NCI-H1105 (cell line): ENCODE measurements at regions not wholly inside any gene's neighbourhood (a gene's known extent, or its start where the extent isn't known, plus 50 kb on each side); places are given as distances from the start of the nearest gene placed in this dataset.
A peak's percentile ranks its signal among the peaks of the same experiment; 100 is the strongest.
"Not testable (repeated sequence)": the region's sequence is repeated elsewhere in the genome, so short reads cannot be mapped to it uniquely, and the experiment has no call there.

Source experiments
- DNase-seq: peaks from one replicate; lab custom pipeline; 2025; lab: John Stamatoyannopoulos, UW

DNA sequence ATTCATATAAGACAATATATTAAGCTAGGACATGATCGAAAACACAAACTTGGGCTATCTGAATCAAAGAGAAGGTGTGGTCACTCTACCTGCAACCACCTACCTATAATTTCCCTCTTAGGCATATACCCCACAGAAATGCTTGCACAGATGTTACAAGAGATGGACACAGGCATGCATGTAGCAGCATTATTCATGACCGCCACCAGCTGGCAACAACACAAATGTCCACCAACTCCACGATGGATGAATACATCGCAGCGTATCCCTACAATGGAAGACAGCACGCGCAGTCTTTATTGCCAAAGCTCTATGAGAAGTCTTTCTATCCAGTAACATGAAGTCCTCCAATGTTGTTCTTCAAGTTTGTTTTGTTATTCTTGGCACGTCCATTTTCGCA lies 90.8 kb downstream of the ARL4C start:
- no peak for DNase-seq

- no peak for DNase-seq
Measured at GRCh38 chr2:234405462-234405861, 91.4 kb downstream of the ARL4C start.

DNA sequence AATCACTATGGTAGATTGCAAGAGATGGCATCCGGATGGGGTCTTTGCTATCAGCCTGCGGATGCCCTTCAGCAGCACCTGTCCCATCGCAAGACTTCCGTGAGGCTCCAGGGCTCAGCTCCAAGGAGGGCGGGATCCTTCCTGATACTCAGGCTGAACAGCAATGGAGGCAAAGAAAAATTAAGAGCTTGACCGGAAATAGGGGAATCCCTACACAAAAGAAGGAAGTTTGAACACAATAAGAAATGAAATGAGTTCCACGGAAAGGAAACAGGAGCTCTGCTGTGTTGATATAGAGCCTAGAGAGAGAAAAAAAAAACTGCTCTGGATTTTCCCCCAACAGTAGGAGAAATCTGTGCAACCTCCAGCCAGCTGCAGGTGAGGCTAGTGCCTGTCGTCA lies 91.9 kb downstream of the ARL4C start:
- no peak for DNase-seq

GRCh38 chr2:234403751-234404150 lies 93.1 kb downstream of the ARL4C start:
- DNase-seq = no peak

DNA sequence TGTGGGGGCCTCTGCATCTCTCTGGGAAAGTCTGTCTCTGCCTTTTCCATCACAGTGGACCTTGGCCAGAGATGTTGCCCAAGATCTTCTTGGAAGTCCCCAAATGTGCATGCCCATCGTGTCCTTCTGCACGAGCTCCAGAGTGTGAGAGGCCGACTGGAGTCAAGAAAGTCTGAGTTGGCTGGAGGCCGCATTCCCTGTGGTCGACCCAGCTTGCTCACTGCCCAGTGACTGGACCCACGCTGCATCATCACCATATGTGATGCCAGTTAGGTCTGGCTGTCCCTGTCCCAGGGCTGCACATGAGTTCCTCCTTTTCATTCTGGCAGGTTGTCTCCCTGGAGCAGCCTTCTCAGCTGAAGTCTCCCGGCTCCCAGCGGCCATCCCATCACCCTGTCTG lies 93.8 kb downstream of the ARL4C start:
- no peak for DNase-seq

DNA sequence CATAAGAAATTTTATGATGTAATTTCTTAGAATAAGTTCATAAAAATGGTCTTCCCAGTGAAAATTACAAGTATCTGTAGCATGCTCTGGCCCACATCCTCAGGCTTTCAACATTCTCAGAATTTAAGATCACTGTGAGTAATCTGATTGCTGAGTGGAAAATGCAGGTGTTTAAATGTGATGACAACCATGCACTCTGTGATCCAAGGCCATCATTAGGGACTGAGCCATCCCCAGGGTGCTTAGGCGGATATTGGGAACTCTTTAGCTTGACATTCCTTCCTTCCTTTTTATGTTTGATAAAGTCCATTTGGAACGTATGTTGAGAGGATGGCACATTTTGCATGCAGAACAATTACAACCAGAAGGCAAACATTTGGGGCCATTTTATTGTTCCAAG lies 95.5 kb downstream of the ARL4C start:
- DNase-seq = no peak

GRCh38 chr2:234399451-234400246 lies 97.2 kb downstream of the ARL4C start:
- DNase-seq = no peak

DNA sequence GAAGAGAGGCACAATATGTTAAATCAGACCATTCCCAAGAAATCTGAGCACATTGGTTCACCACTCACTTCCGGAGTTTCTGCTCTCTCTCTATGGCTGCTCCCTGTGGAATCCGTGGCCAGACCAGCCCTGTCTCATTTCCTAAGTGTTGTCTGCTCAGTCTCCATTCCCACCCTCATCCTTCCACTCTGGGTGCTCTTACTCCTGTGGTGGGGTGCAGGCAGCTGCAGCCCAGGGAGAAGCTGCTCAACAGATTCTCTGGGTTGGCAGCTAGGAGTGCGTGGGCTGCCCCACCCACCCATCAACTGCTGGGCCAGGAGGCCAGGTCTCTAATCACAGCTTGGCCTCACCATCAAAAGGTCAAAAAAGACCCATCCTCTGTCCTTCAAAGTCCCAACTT lies 98.3 kb downstream of the ARL4C start:
- no peak for DNase-seq

DNA sequence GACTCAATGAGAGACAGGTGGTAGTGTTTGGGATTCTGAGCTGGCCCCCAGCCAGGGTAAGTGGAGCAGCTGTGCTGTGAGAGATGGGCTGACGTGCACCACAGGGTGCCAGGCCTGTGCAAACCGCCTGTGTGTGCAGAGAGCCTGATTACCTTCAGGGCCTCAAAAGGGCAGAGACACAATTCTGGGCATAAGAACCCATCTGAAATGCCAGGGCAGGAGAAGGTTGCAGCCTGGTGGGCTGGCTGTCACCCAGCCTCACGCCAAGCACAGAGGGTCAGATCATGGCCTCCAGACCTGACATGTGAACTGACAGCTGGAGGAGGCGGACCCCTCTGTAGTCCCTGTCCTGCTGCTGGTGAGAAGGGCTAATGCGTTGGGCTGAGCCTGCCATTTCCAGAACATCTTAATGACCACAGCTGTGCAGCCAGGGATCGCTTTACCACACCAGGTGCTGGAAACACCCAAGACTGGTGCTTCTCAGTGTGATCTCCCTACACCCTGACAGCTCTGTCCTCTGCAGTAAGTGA lies 100.9 kb downstream of the ARL4C start:
- DNase-seq = peak; percentile 90

DNA sequence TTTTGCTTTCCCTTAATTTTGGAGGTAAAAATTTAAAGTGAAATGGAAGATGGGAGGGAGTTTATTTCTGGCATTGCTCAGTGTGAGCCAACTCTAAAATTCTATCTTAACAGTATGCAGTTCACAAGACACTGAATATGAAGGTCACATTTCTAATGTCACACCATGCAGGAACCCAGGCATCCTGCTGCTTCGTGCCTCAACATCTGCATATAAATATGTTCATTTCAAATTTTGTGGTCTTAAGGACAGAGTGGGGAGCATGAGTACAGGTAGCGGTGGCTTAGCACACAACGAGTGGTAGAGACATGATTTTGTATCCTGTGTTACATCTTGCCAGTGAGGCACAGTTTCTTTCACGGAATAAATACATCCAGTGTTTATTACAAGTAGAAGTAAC lies 102.4 kb downstream of the ARL4C start:
- no peak for DNase-seq

- DNase-seq = no peak
Measured at GRCh38 chr2:234393354-234393753, 103.5 kb downstream of the ARL4C start.

DNA sequence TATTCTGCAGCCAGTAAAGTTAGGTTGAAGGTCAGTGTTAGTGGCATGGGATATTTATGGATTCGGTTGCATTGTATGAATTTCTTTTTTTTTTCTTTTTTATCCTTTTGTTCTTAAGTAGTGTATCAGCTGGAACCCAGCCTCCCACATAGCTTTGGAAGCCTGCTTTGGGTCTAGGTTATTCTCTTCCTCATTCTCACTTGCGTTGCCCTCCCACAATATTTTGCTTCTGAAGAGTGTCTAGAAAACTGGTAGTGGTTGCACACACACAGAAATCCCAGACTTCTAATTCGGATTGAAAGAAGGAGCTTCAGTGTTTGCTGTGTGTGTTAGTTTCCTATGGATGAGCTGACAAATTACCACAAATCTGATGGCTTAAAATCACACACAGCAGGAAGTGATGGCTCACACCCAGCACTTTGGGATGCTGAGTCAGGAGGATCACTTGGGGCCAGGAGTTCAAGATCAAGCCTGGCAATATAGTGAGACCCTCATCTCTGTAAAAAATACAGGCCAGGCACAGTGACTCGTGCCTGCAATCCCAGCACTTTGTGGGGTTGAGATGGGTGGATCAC lies 104.8 kb downstream of the ARL4C start:
- DNase-seq = no peak

GRCh38 chr2:234391625-234392024 lies 105.3 kb downstream of the ARL4C start:
- no peak for DNase-seq

- DNase-seq = not testable (repeated sequence)
Measured at GRCh38 chr2:234389661-234390060, 107.2 kb downstream of the ARL4C start.

GRCh38 chr2:234388591-234388990 lies 108.3 kb downstream of the ARL4C start:
- no peak for DNase-seq

- DNase-seq = no peak
Measured at GRCh38 chr2:234386971-234387370, 109.9 kb downstream of the ARL4C start.

DNA sequence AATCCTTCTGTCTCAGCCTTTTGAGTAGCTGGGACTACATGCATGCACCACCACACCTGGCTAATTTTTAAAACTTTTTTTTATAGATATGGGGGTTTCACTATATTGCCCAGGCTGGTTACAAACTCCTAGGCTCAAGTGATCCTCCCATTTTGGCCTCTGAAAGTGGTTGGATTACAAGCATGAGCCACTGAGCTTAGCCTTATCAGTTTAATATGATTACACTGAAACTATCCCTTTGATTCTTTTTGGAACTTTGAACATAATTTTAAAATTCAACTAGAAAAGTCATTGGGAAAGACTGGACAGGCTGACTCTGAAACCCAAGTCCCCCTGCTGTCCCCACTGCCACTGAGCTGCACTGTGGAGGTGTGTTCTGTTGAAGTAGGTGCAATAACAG lies 114.8 kb downstream of the ARL4C start:
- no peak for DNase-seq

DNA sequence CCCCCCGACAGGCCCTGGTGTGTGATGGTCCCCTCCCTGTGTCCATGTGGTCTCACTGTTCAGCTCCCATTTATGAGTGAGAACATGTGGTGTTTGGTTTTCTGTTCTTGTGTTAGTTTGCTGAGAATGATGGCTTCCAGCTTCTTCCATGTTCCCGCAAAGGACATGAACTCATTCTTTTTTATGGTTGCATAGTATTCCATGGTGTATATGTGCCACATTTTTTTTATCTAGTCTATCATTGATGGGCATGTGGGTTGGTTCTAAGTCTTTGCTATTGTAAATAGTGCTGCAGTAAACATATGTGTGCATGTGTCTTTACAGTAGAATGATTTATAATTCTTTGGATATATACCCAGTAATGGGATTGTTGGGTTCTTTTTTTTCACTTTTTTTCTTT lies 117.9 kb downstream of the ARL4C start:
- not testable (repeated sequence) for DNase-seq

GRCh38 chr2:234378440-234378839 lies 118.4 kb downstream of the ARL4C start:
- no peak for DNase-seq

GRCh38 chr2:234377761-234378391 lies 119.0 kb downstream of the ARL4C start:
- DNase-seq = no peak

DNA sequence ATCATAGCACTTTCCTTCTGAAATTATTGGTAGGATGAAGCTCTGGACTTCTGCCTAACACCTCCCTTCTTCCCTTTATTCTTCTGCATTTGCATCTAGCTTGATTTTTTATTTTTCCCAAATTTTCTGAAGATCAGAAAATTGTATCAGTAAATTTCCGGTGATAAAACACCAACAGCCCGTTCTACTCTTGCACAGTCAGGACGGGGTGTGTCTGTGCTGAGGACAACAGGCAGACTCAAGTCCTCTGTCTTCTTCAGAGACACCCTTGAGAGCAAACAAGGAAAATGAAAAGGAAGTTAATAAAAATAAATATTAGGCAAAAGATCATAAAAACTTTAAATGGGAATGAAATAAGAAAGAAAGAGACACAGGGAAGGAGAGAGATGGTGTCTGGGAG lies 120.7 kb downstream of the ARL4C start:
- no peak for DNase-seq

DNA sequence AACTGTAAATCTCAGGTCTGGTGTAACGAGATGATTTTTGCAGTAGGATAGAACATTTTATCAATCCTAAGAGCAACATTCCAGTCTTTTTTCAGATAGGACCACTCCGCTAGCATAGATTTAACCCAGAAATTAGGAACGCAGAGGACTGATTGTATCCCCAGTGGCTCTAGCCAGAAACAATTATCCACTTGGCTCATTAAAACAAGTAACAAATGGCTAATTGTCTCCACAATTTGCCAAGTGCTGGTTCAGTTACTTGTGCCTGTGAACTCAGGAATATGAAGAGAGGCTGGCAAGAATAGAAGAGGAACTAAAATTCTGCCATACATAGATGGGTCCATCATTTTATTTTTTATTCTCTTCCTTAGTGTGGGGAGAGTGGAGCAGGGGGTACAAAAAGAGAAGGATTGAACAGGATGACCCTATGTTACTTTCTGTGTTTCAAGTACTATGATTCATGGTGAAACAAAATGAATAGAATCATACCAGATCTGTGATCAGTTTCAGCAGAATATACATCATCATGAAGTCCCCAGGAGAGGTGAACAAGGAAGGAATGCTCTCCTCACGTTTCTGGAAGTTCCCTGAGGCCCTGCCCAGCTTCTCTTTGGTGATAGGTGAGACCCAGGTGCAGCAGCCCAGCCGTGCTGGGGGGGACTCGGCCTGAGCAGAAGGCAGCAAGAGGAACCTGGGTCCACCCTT lies 121.6 kb downstream of the ARL4C start:
- DNase-seq = peak; percentile 69

DNA sequence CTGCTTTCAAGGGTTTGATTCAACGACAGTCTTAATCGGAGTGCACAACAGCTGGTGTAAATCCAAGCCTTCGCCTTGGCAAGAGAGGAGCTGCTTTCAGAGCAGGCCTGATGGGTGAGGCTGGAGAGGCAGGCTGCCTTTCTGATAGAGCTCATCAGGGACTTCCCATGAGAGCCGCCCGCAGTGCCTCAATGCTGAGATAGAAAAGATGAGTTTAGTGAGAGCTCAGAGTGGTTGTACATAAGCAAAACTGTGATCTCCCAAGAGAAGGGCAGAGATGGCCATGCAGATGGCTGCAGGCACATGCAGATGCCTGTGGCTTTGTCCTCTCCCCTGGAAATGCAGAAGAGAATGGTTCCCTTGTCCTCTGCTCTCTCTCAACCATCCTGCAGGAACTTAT lies 122.1 kb downstream of the ARL4C start:
- no peak for DNase-seq
